ENCODE measurements at regions not wholly inside any gene's neighbourhood (a gene's known extent, or its start where the extent isn't known, plus 50 kb on each side); places are given as distances from the start of the nearest gene placed in this dataset.
A peak's percentile ranks its signal among the peaks of the same experiment; 100 is the strongest.

DNA sequence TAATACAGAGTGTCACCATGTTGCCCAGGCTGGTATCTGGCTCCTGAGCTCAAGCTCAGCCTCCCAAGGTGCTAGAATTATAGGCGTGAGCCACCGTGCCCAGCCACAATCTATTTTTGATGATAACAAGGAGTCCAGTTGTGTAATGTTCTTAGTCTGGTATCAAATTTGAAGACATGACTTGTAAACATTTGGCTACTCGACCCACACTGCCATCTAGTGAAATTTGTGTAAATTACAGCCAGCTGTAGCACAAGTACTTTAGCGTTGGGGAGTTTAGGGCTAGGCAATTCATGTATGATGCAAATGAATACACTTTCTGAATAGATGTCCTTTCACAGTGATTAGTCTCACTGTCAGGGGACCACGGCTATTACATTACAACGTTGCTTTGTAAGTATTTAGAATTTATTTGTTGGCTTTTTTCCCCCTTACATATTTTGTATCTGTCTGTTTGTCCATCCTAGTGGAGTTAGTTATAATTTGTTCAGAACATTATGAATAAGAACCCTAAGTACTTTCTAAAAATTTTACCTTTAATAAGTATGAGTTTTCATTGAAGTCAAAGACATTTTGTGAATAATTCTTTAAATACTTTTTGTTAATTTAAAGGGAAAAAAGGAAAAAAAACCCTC, 139.7 kb downstream of the PRDM13 start:
- FAIRE-seq: peak; percentile 77
- peak; percentile 3 for DNase-seq (ENCODE audit: insufficient read length, low spot score)
- TF ChIP-seq POLR2A (IDR thresholded peaks at IDR 0.05; ENCODE audit: low read depth, low read length): no peak

DNA sequence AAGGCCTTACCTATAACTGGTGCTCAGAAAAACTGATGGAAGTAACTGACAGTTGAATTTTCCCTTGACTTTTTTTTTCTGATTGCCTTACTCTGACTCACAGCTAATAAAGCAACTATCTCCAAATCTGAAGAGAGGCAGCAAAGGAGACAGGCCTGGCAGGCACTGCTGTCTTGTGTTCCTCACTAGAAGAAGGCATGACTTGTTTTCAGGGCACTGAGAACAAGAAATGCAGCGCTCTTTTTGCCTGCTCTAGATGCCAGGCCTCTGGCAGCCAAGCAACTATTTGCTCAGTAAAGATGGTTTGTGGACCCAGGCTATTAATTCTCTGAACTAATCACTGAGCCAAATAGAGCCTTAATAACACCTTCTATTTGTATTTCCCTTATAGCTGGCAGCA, 155.1 kb downstream of the PRDM13 start:
- no peak for DNase-seq (ENCODE audit: insufficient read length, low spot score)
- FAIRE-seq: no peak
- TF ChIP-seq POLR2A (IDR thresholded peaks at IDR 0.05; ENCODE audit: low read depth, low read length): no peak

DNA sequence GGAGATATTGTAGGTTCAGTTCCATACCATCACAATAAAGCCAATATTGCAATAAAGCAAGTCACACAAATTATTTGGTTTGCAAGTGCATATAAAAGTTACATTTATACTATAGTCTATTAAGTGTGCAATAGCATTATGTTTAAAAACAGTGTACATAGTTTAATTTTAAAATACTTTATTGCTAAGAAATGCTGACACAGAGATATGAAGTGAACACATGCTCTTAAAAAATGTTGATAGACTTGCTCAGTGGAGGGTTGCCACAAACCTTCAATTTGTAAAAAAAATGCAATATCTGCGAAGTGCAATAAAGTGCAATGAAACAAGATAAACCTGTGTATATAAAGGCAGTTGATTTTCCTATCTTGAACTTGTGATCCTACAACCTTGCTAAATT, 161.5 kb downstream of the PRDM13 start:
- no peak for TF ChIP-seq POLR2A (IDR thresholded peaks at IDR 0.05; ENCODE audit: low read depth, low read length)
- DNase-seq (ENCODE audit: insufficient read length, low spot score) (no peak), FAIRE-seq (no peak)

DNA sequence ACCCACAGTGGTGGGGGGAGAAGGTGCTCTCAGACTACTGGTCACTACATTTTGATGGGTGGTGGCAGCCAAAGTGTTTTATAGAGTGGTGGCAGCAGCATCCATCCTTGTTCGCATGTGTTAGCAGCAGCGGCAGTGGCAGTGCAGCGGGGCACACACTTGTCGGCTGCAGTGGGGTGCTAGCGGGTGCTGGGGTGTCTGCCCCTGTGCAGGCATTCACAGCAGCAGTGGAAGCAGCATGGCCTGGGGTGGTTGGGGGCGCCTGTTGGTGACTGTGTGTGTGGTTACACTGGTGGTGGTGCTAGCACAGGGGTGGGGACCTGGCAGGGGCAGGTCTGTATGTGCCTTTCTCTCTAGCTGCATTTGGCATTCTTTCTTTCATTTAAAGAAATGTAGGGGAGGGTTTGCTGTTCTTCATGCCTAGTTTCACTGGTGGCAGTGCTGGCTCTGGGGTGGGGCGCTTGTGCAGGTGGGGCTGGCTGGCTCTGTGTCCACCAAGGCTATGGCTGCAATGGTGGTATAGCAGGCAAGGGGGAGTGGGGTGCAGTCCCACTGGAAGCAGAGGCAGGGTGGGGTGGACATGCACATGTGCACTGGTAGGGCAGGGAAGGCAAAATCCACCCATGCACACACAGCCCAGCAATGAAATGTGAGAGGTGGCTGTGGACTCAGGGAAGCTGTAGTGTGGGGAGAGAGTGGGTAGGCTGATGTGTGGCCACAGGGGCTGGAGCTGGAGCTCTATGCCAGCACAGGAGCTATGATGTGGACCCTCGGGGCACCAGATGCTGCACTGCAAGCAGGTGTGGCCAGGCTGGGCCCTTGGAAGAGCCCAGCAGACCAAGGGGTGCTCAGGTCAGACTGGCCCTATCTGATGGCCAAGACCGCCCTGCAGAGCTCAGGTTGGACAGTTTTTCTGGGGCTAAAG, 173.3 kb downstream of the PRDM13 start:
- no peak for FAIRE-seq
- no peak for DNase-seq (ENCODE audit: insufficient read length, low spot score)
- no peak for TF ChIP-seq POLR2A (IDR thresholded peaks at IDR 0.05; ENCODE audit: low read depth, low read length)

DNA sequence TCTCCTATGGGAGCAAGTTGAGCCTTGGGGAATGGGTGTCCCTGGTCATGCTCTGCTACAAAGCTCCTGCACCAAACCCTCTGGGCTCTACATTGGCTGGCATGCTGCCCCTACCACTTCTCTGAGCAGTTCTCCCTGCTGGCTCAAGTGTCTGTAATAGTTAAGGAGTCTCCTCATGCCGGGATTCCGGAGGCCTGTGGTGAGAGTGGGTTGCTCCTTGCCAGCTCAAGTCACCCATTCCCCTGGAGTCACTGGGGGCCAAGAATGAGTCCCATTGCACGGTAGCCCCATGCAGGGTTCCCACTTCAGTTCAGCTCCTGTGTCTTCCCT, 173.9 kb downstream of the PRDM13 start:
- DNase-seq (ENCODE audit: insufficient read length, low spot score) (no peak), FAIRE-seq (no peak)
- TF ChIP-seq POLR2A (IDR thresholded peaks at IDR 0.05; ENCODE audit: low read depth, low read length): no peak

DNA sequence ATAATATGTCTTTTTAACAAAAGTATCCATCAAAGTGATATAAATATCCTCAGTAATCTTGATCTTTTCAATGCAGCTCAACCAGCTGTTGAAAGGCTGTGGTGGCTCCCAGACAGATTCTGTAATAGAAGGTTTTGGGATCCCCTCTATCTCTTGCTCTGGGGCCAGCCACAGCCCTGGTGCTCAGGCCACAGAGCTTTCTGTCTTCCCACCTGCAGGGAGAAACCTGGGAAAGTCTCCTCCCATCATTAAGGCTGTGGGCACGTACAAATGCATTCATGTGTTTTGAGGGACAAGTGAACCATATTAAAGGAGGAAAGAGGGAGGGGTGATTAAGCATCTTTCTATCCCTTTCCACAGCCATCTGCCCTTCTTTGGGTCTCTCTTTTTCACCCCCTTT, 183.1 kb downstream of the PRDM13 start:
- DNase-seq (ENCODE audit: insufficient read length, low spot score) (no peak), FAIRE-seq (no peak)
- TF ChIP-seq POLR2A (IDR thresholded peaks at IDR 0.05; ENCODE audit: low read depth, low read length): no peak

DNA sequence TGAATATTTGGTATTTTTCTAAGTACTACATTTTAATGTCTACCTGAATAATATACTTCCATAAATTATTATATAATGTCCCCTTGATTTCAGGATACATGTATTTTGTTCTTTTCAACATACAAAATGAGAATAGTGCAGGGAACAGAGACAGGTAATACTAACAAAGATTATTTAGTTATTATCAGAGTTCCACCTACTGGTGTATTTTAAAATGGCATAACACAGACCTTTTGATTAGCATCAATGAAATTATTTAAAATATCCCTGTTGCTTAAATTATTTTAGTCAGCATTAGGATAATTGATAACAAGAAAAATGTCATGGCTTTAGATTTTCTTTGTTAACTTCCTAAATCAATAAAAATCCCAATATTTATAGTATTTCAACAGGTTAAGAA, 184.0 kb downstream of the PRDM13 start:
- TF ChIP-seq POLR2A (IDR thresholded peaks at IDR 0.05; ENCODE audit: low read depth, low read length): no peak

DNA sequence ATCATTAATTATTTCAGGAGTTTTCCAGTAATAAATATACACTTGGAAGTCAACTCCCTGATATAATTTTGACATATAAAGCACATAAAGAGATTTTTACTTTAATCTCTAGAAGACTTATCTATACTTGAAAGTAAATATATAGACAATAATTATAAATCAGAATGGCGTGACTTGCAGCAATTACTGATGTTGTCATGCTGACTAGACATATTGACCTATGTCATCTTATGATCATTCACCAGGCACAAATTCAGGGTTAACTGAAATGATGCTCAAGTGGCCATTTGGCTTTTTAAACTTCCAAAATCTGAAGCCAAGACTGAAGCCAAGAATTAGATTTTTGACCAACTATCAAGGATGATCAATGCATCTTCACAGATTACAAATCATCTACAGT, 192.2 kb downstream of the MCHR2 start:
- DNase-seq (ENCODE audit: insufficient read length, low spot score) (no peak), FAIRE-seq (no peak)
- TF ChIP-seq POLR2A (IDR thresholded peaks at IDR 0.05; ENCODE audit: low read depth, low read length): no peak

More for the DNA sequence above, 184.0 kb downstream of the PRDM13 start:
- no peak for DNase-seq (ENCODE audit: insufficient read length, low spot score)
- FAIRE-seq: no peak

DNA sequence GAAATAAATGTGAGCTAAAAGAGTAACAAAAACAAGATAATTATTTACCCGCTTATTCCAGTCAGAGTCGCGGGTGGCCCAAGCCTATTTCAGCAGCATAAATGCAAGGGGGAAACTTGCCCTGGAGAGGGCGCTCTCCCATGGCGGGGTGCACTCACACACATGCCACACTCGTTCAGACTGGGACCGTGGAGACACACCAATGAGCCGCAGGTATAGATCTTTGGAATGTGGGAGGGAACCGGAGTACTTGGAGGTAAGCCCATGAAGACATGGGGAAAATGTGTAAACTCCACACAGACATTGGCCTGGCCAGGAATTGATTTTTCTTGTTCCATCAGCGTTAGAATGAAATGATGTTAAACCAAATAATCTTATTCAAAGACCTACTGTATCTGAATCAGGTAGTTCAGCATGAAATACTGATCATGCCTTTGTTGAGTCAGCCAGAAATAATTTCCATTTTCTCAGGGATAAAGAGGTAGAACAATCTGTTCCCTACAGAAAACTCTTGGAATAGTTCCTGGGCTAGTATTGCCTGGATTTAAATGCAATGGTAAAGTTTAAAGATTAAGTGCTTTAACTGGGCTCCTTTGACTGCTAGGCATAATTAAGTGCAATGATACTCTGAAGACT, 191.5 kb downstream of the MCHR2 start:
- FAIRE-seq (no peak), DNase-seq (ENCODE audit: insufficient read length, low spot score) (no peak)
- no peak for TF ChIP-seq POLR2A (IDR thresholded peaks at IDR 0.05; ENCODE audit: low read depth, low read length)

DNA sequence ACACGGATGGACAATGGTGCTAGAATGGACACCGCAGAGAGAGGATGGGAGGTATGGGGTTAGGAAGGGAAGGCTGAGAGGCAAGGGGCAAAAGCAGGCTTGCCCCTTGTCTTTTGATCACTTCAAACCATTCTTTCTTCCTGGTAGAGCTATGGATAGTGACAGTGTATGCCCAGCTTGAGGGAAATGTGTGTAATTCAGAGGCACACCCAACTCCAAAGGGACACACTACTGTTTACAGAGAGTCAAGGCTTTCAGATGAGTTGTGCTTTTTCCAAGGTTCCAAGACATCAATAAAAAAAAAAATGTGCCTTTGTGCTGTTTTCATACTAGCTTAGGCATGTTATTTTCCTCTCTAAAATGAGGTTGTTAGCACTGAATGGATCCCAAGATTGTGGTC, 185.0 kb downstream of the MCHR2 start:
- no peak for FAIRE-seq
- TF ChIP-seq POLR2A (IDR thresholded peaks at IDR 0.05; ENCODE audit: low read depth, low read length): no peak
- DNase-seq (ENCODE audit: insufficient read length, low spot score): no peak

DNA sequence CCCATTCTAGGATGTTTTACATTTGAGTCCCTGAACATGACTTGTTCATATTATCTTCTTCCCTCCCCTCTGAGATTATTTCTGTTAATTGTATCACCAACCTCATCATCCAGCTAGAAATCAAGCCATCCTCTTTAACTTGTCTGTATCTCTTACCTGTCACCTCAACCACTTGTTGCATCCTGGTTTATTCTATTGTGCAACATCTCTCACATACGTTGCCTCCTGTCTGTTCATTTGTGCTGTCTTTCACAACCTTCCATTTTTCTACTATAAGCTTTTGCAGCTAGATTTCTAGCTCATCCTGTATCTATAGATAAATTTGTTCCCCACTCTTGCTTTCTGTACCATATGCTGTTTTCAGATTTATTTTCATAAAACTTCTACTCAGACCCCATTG, 183.7 kb downstream of the MCHR2 start:
- FAIRE-seq (no peak), DNase-seq (ENCODE audit: insufficient read length, low spot score) (no peak)
- TF ChIP-seq POLR2A (IDR thresholded peaks at IDR 0.05; ENCODE audit: low read depth, low read length): no peak

DNA sequence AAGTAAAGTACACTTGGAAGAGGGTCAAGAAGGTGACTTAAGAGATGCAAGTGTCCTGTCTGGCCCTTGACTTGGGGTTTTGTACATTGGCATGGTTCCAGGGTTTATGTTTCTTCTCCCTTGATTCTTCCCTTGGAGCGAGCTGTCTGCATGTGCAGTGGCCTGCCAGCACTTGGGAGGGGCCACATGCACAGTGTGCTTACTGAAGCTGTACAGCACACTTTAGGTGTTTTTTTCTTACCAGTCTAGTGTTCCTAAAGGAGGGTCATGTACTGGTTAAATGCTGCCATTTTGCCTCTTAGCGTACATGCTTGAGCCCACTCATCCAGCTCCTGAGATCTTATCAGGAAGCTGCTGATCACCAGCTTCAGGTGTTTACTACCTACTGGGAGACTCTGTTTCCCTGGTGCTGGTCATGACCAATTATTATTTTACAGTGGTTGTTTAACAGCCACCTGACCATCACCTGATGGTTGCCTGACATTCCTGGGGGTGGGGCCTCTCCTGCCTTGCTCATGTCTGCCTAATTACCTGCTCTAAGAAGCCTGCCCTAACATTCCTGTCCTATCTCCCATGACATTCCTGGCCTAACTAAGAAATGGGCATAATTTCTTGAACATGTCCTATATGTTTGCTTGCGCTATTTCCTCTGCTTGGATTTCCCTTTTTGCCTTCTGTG, 182.9 kb downstream of the MCHR2 start:
- DNase-seq (ENCODE audit: insufficient read length, low spot score) (no peak), FAIRE-seq (no peak)
- no peak for TF ChIP-seq POLR2A (IDR thresholded peaks at IDR 0.05; ENCODE audit: low read depth, low read length)

DNA sequence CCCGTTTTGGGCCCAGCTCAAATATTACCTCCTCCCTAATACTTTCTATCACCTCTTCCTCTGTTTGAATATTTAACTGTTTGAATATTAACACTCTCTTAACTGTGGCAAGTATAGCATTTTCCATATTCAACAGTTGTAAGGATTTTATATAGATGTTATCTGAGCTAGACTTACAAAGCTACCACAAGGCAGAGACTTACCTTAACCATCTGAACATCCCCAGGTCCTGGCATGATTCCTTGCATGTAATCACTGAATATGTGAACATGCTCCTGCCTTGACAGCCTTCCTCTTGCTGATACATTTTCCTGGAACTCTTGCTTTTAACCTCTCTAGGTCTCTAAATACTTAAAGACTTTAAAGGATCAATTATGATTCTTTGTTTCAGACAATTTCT, 182.4 kb downstream of the MCHR2 start:
- DNase-seq (ENCODE audit: insufficient read length, low spot score) (no peak), FAIRE-seq (no peak)
- no peak for TF ChIP-seq POLR2A (IDR thresholded peaks at IDR 0.05; ENCODE audit: low read depth, low read length)

DNA sequence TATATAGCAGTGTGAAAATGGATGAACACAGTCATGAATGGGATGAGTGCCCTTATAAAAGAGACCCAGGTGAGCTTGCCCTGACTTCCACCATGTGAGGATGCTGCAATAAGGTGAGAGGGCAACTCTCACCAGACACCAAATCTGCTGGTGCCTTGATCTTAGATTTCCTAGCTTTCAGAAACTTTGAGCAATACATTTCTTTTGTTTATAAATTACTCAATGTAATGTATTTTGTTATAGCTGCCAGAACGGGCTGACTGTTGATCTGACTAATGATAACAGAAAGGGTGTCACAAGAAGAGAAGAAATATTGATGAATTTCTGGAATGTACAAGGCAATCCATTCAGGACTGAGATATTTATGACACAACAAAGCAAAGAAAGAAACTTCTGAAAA, 180.5 kb downstream of the MCHR2 start:
- DNase-seq (ENCODE audit: insufficient read length, low spot score): no peak
- TF ChIP-seq POLR2A (IDR thresholded peaks at IDR 0.05; ENCODE audit: low read depth, low read length): no peak
- FAIRE-seq: no peak

All from H54 (cell line).